NCI-H82 treated with DMSO at 0.1 percent for 48 hours (cell line): ENCODE measurements at regions not wholly inside any gene's neighbourhood (a gene's known extent, or its start where the extent isn't known, plus 50 kb on each side); places are given as distances from the start of the nearest gene placed in this dataset.

Experiments
- DNase-seq: peaks from one replicate; lab custom pipeline; 2025; ENCODE audit not compliant: unreplicated experiment; lab: John Stamatoyannopoulos, UW

- DNase-seq, result no peak
These were observed 52.5 kb upstream of the GPR149 start for GRCh38 chr3:154482507-154482906.

- no peak for DNase-seq
These were observed 50.0 kb upstream of the GPR149 start for GRCh38 chr3:154480033-154480432.
